ENCODE measurements at regions not wholly inside any gene's neighbourhood (a gene's known extent, or its start where the extent isn't known, plus 50 kb on each side); places are given as distances from the start of the nearest gene placed in this dataset.

DNA sequence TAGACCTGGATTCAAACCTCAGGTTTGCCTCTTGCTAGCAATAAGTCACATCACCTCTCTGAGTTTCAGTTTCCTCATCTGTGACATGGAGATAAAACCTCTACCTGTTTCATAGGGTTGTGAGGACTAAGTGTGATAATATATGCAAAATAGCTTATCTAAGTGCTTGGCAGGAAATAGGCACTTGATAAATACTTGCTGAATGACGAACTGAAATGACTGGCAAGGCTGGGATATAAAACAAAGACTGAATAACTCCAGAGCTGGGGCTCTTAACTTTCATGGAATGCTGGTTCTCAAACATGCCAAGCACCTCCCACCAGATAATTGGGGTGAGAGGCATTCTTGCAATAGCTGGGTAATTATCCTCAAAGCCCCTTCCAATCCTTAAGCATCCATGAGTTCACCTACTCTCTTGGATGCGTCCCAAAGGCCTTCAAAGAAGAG, 87.6 kb downstream of the ADRB2 start:
- peak; percentile 96 for DNase-seq

DNA sequence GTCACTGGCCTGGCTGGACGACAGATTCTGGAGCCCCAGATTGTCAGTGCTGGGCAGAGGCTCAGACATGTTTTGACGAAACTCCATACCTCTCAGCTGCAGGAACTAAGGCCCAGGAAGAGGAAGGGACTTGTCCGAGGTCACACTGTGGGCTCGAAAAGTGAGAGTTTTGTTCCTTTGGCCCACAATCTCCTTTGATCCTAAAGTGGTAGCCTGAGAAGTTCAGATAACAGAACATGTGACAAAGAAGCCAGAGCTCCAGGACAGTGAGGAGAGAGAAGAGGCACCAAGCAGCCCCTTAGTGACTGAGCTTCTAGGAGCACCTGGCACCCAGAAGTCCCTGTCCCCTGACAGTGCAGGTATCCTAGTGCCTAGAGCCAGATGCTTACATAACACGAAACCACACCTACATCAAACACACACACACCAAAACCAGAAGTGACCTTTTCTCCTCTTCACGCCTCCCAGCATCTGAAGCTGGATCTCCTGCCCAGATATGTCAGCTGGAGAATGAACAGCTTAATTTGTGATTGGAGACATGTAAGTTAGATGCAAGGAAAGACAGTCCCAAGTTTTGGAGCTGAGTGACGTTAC, 88.9 kb downstream of the ADRB2 start:
- no peak for DNase-seq

DNA sequence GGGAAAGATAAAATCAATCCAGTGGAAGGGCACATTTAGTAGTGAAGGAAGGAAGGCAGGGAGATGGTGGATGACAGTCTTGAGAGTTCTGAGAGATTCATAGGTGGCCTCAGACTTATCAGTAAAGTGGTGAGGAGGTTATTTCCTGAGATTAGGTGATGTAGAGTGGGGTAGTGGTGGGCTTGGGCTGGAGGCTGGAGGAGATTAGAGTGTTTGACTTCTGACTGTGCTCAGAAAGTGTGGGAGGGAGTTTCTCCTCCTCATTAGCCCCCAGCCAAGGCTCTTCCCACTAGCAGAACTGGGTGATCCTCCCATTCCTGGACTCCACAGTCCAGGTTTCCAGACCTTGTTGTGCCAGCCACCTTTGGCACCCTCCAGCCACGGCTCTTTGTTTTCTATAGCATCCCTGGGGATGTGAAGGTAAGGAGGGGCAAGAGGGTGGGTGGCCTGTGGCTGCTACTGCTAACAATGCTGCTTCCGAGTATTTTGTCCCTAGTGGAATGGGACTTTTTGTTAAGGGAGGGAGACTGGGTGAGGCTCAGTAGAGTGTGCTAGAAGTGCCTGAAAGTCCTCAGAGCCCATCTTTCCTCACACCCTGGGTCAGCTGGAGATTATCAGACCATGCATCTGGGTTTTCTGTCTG, 94.4 kb downstream of the ADRB2 start:
- no peak for DNase-seq

DNA sequence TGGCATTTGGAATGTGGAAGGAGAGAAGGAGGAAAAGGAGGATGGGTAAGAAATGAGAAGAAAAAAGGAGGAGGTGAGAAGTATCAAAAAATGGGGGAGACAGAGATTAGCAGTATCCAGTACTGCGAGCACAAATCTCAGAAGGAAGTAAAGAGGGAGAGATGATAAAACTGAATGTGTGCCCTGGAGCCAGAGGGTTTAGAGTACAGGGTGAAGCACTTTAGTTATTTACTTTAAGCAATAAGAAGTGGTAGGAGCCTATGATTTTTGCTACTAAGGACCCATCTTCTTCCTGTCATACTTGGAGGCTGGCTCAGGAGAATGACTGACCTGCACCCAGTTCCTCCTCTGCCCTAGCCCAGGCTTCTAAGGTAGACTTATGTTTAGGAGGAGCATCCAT, 94.9 kb downstream of the ADRB2 start:
- DNase-seq, result no peak

DNA sequence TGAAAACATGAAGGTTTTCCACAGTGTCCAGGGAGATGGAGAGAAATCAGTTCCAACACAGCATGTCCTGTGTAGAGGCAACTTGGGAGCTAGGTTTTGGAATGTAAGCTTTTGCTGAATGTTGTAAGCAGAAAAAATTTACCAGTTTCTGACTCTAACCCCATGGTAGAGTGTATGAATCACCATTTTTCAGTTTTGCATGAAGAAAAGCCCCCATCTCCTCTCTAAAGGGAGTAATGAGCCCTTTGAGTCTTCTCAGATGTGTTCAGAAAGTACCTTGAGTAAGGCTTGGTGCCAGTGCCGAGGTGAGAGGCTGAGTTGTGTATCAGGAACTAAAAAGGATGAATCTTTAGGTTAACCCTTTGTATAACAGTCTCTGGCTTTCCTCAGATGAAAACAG, 96.2 kb downstream of the ADRB2 start:
- no peak for DNase-seq

DNA sequence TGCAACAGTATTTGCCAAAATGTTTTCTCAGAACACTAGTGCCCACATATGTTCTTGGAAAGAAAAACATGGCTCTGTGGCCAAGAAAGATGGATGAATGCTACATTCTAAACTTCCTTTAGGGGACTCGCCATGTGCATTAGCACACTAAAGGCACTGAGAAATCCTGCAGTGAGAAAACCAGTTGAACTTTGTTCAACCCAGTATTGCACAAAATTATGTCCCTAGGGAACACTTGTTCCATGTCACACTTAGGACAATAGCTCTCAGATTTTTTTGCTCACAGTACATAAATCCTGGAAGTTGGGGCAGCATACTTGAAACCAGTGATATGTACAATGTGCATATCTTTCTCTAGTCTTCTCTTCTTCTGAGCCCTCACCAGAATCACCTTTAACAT, 96.6 kb downstream of the ADRB2 start:
- no peak for DNase-seq

DNA sequence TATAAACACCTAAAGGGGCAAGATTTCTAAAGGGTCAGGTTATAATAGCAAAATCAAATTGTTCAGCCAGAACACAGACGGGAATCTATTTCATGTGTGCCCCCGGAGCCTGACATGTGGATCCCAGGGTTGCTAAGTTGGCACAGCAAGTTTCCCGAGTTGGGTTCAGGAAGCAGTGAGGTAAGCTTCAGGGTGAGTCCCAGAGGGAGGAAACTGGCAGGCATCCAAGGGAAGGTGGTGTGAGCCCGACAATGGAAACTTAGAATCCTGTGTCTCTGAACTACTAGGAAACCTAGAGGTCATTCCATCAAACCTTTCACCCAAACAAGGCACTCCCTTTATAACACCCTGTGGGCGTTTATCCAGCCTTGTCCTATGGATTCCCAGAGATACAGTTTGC, 98.4 kb downstream of the ADRB2 start:
- DNase-seq, result no peak

DNA sequence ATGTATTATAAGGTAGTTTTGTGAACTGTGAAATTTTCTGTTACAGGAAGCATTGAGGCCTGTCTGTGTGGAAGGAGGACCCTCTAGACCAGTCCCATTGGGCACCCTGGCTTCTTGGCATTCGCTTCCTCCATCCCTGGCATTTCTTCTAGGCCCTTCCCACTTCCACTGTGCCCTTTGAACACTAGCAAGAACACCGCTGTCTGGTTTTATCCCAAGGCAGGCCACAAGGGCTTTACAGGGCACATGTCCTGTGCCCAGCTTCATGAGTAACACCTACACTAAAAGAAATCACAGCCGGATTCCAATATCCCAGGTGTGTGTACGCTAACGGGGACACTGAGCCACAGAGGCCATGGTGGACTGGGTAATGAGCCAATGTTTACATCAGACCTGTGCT, 99.8 kb downstream of the ADRB2 start:
- DNase-seq, result no peak

DNA sequence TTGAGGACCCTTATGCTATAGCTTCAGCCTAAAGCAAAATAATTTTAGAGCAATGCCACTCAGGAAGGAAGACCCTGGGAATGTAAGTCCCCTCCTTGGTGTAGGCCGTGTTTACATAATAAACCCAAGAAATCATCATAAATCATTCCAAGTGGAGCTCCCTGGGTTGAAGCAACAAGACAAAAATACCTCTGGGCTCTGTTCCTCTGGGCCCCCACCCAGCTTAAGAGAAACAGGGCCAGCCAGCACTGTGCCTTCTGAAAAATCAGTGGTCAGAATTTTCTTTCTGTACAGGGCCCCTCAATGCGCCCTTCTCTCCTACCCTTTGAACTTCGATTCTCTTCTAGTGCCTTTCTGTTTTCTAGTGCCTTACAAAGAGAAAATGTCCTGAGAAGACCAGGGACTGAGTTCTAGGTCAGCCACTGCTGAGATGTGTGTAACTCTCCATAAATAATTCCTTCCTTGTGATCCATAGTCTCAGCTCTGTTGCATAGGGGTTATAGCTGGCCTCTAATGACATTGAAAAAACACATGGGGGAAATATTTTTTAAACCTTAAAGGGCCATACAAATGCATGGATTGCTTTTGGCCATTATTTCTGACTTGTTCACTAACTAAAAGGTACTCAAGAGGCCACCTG, 101.0 kb downstream of the ADRB2 start:
- DNase-seq, result no peak

DNA sequence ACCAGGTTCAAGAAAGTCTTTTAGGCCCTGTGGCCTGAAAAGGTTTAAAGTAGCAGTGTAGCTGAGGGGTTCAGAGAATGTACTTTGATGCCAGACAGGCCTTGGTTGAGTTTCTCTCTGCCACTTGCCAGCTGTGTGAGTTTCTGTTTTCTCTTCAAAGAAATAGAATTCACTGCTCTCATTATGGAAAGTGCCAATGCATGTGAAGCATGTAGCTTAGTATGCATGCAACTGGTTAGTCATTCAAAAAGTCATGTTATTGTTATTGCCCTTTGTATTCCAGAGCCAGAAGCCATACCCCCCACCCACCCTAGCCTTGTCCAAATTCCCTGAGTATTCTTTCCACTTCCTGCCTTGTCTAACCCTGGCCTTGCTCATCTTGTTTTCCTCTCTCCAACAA, 101.7 kb downstream of the ADRB2 start:
- peak; percentile 29 for DNase-seq

DNA sequence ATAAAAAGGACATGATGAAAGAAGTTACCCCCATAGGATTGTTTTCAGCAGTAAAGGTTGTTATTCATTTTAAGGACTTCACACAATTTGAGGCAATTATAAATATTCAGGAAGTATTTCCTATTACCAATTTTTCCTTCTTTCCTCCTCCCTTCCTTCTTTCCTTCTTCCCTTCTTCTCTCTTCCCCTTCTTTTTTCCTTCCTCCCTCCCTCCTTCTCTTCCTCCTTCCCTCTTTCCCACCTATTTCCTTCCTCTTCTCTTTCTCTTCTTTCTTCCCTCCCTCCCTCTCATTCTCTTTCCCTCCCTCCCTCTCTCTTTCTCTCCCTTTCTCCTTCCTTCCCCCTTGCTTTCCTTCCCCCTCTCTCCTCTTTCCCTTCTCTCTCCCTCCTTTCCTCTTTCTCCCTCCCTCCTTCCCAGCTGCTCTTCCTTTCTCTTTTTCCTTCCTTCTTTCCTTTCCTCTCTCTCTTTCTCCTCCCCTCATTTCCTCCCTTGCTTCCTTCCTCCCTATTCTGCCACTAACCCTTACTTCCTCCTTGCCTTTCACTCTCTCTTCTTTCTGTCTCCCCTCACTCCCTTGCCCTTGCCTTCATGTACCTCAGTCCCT, 105.1 kb downstream of the ADRB2 start:
- no peak for DNase-seq

DNA sequence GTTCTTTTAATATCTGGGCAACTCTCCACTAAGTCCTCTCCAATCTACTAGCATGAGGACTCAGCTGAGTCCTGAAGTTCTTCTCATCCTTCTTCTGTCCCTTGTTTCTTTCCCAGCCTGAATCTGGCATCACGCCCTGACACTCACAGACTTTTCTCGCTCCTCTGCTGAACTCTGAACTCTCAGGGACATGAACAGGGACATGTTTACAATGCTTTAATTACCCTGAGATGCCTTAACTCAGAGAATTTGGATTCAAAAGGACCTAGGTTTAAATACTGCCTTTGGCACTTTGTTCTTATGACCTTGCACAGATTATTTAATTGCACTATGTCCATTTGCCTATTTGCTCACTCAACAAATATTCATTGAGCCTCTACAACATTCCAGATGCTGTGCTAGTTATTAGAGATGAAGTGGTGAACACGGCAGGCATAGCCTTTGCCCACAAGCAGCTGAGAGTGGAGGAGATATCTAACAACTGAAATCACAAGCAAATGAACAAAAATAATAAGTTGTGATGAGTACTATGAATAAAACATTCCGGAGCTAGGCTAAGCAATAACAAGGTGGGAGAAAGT, 106.0 kb downstream of the ADRB2 start:
- no peak for DNase-seq

DNA sequence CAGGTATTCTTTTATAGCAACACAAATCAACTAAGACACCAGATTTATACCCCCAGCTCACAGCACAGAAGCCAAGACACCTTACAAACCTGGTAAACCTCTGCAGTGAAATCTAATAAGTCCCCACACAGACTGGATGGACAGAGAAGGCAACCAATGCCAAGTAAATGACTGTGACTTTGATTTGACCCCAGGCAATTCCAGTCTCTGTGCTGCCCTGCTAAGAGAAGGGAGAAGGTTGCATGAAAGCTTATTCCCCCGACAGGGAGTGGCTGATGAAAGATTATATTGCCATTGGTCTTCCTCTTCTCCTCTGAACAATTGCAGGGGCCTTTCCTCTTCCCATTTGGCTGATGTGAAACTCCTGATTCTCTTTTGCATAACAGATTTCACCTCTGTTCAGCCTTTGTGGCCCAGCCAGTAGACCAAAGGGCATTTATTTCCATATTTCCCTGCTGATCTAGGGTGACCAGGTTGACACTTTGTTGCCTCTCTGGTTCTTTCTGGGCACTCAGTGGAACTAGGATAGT, 107.6 kb downstream of the ADRB2 start:
- DNase-seq, result no peak

DNA sequence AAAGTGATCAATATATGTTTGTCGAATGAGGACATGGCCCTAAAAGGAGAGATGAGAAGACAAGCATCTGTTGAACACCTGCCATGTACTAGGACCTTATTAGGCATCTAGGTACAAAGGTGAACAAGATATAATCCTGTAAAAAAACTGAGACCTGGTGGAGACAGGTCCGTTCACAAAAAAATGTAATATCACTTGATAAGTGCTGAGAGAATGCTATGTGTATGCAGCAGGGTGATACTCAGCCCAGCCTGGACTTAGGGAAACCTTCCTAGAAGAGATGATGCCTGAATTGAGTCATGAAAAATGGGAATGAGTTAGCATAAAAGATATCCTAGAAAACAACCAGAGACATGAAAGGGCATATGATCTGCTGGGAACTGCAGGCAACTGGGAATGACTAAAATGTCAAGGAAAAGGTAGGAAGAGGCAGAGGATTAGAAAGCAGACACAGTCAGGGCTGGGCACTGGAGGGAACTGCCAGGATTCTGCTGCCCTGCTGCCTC, 108.5 kb downstream of the ADRB2 start:
- no peak for DNase-seq

DNA sequence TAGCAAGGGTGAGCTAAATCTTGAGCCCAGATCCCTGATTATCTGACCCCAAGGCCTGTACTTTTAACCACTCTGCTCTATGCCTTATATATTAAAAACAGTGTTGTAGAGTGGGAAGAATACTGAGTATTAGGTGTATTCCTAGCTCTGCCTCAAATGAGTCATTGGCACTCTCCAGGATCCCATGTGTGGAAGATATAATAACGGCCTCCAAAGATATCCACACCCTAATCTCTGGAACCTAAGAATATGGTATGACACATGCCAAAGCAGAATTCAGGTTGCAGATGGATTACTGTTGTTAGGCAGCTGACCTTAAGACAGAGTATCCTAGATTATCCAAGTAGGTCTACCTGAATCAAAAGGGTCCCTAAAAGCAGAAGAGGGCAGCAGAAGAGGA, 110.8 kb downstream of the ADRB2 start:
- DNase-seq, result no peak

DNA sequence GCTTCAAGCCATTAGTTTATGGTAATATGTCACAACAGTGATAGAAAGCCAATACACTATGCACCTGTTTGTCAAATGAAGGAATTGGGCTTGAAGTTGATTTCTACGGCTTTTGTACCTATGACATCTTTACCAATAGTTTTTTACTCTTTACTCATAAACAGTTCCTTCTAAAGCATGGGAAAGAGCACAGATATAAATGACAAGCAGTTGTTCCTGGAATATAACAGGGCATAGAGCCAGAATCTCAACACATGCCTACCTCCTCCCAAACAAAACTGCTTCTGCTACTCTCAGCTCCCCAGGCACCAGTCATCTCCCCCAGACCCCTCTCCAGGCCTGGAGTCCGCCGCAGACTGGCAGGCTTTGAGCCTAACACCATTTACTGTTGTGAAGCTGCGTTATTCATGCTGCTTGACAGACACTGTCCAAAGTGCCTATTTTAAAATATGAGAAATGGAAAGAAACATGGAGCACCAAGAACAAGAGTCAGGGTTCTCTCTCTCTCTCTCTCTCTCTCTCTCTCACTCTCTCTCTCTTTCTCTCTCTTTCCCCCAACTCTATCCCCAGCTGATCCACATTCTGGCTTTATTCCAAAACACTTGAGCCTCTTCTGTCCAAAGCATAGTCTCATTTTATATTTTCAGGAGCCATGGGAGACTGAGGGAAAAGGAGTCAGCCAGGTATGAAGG, 111.6 kb downstream of the ADRB2 start:
- DNase-seq, result no peak

DNA sequence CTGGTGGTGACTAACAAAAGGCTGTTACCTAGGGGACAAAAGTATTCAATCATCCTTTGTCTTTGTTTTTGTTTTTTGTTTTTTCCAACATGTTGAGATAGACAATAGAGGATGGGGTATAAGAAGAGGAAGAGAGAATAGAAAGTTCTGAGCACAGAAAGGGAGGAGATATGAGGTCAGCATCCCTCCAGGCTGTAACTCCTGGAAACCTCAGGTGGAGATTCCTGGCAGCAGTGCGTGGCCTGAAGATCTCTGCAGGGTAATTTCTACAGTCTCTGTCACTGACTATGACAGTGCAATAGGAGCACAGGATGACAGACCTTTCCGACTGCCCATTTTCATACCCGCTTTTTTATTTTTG, 112.1 kb downstream of the ADRB2 start:
- no peak for DNase-seq

DNA sequence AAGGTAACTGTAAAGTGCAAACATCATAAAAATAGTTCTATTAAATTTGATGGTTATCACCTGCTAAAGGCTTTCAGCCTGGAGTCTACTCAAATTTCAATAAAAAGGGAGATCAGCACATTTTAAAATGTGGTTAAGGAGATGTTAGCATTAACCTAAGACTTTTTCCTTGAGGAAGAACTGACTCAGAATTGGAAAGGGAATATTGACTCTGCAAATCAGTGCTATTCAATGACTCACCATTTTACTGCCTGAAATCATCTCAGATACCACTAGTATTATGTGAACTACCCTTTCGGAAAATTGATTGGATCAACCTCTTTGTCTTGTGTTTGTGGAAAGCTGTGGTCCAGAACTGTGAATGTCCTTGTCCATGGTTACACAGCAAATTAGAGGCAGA, 113.3 kb downstream of the ADRB2 start:
- DNase-seq, result peak; percentile 52

DNA sequence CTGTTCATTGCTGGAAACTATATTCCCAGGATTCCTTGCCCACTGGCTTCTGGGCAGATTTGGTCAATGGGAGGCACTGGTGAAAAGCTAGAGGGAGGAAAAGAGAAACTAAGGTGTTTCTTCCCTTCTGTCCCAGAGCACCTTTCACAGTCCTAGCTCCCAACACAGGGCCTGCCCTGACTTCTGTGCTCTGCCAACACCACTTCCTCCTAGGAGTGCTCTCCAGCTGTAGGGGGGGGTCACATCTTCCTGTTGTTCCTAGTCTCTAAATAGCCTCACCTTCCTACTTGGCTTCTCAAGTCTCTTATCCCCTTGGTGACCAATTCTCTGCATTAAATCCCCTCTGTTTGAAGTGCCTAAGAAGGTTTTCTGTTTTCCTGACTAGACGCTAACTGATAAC, 115.4 kb downstream of the ADRB2 start:
- DNase-seq, result no peak

DNA sequence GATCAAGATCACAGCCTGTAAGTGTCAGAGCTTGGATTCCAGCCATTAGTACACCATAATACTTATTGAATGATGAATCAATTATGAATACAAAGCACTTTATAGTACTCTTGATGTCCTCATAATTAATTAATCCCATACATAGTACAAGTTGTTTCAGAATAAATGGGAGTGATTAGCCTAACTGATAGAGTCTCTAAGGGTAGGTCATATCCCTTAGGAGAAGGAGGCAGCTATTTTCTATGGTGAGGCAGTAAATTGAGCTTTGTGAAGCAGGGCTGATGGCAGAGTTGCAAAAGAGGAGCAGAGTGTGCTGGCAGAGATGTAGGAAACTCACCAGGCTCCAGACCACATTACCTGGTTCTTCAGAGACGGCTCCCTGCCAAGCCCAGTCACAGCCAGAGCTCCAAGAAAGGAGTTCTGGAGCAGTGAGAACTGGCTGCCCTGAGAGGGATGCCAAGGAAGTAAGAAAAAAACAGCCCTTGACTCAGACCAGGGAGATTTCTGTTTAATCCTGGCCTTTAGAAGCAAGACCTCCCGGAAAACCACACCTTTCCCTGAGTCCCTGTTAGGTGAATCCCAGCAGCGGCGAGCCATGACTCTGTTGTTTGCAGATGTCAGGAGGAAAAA, 112.9 kb downstream of the SH3TC2 start:
- DNase-seq, result no peak

DNA sequence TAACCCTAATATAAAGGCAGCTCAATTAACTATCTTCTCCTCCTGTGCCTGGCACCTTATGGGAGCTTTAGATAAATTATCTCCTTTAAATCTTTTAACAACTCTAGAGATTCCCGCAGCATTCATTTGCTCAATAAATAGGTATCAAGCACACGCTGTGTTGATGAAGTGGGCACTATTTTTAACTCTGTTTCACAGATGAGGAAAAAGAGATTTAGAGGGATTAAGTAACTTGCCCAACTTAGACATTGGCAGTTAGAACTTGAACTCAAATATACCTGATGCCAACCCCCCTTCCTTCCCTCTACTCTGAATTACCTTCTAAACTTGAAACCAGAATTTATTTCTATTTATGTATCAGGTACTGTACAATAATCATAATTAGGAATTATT, 112.4 kb downstream of the SH3TC2 start:
- no peak for DNase-seq

DNA sequence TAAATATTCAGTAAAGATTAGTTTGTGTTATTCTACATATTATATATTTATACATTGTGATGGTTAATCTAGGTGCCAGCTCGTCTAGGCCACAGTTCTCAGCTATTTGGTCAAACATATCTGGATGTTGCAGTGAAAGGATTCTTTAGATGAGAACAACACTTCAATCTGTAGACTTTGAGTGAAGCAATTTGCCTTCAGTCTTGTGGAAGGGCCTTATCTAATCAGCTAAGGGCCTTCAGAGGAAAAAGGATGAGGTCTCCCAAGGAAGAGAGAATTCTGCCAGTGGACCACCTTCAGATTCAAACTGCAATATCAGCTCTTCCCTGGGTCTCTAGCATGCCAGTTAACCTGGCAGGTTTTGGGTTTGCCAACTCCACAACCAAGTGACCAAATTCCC, 112.0 kb downstream of the SH3TC2 start:
- no peak for DNase-seq

All from fibroblast of skin of abdomen (primary cell).